NCI-H524 treated with DMSO at 0.1 percent for 48 hours (cell line): ENCODE measurements at regions not wholly inside any gene's neighbourhood (a gene's known extent, or its start where the extent isn't known, plus 50 kb on each side); places are given as distances from the start of the nearest gene placed in this dataset.
"Not testable (repeated sequence)": the region's sequence is repeated elsewhere in the genome, so short reads cannot be mapped to it uniquely, and the experiment has no call there.

Experiments used
- DNase-seq: peaks from one replicate; lab custom pipeline; 2025; lab: John Stamatoyannopoulos, UW

DNA sequence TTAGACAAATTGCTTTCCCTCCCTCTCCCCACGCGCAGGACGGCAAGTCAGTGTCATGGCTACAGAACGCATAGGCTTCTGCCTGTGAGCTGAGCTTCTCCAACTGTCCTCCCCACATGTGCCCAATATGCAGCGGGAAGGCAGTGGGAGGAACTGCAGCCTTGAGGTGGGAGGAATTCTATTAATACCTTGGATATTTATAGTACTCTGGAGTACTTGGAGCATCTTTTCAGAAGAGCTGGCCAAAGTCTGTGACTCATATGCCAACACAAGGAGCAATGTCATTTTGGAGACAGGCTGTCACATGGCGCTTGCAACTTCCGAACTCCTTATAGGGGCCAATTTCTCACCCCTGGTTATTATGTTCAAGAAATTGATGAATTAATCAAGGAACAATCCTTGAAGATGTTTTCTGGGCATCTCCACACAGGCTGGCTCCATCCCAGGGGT, 245.0 kb upstream of the SERP2 start:
- DNase-seq = no peak

- no peak for DNase-seq
Measured at GRCh38 chr13:44129418-44129817, 244.2 kb upstream of the SERP2 start.

GRCh38 chr13:44131069-44131614, 242.5 kb upstream of the SERP2 start:
- DNase-seq = no peak

DNA sequence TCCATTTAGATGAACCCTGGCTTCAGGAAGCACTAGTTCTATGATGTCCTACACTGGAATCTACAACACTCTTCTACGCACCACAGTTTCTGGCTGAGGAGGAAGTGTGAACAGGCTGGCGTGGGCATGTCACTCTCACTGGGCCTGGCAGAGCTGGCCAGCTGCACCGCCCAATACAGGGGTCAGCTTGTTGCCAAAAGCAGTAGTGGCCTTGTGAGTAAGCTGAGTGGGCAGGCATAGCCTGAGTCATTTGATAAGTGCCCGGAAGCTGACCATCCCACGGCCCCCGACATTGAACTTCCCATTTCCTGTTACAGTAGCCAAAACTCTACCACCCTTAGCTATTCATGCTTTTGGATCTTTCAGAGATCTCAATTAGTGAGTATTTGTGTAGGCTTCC, 240.9 kb upstream of the SERP2 start:
- no peak for DNase-seq

DNA sequence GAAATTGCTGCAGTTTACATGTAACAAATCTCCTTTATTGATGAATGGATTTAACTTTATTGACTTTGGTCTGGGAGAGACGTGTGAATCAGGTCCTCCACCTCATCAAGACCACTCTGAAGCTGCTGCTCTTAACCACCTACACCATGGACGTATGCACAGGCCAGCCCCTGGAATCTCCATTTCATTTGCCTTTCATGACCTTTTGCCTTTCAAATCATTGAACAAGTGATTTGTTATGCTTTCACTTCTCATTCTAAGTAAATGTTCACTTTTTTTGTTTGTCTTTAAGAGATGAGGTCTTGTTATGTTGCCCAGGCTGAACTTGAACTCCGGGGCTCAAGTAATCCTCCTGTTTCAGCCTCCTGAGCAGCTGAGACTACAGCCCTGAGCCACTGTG, 240.0 kb upstream of the SERP2 start:
- no peak for DNase-seq

DNA sequence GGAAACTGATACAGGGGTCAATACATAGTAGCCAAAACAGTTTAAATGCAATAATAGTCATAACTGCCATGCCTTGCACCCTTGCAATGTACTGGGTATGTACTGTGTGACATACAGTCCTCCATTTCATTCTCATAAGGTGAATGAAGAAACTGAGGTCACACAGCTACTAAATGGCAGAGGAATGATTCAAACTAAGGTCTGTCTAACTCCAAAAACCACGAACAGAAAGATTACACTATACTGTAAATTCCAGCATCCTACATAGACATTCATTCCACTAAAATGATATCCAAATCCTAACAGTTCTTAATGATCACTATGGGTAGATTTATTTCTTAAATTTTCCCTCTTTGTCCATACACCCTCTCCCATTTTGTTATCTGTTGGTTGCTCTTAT, 238.1 kb upstream of the SERP2 start:
- no peak for DNase-seq

DNA sequence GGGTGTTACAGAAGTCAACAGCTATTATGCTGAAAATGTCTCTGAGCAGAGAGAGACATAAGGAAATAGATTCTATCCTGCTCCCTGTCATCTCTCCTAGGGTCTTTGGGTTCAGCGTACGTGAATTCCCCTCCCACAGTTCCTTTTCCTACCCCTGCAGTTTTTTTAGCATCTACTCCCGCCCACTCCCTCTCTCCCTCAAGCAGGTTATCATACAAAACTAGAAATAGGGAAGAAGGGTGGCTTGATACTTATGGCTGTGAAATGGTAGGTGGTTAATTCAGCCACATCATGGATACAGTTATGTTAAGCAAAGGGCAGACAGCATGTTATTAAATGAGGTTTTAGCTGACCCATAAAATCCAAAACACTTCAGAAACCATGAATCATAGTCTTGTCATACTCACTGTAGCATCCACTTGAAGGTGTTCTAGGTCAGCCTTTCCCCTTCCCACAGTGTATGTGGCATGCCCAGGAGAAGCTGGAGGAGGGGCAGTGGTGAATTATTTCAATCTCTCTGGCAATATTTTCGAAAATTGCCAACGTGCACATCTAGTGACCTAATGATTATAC, 236.8 kb upstream of the SERP2 start:
- no peak for DNase-seq

DNA sequence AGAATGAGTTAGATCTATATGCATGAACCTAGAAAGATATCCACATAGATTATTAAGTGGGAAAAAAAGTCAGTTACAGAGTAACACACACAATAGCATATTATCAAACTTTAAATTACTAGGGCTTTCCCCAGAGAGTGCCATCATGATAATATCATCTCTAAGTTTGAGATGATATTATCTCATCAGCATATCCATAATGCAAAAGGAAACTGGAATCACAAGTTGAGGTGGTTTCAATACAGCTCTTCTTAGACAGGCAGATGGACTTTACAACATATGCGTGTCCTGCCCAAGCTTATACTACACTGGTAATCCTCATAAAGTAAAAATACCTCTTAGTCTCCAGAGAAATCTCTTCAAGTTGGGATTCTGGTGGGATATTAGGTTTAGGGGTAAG, 236.2 kb upstream of the SERP2 start:
- DNase-seq = no peak

- DNase-seq = no peak
Measured at GRCh38 chr13:44140146-44140545, 233.5 kb upstream of the SERP2 start.

GRCh38 chr13:44140888-44141724, 232.5 kb upstream of the SERP2 start:
- no peak for DNase-seq

GRCh38 chr13:44141725-44142539, 231.7 kb upstream of the SERP2 start:
- peak; percentile 24 for DNase-seq

DNA sequence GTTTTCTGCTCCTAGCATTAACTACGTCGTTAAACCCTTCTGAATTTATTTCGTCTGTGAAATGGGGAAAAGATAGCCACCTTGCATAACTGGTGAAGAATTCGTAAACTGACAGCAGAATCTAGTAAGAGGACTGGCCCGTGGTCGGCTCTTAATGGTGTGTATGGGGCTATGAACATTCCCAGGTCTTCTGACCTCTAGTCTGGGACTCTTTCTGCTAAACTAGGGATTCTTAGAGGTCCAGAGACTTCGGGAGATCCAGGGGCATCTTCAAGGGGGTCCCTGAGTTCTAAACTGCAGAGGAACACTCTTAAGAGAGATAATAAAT, 231.1 kb upstream of the SERP2 start:
- DNase-seq = no peak

- DNase-seq = no peak
Measured at GRCh38 chr13:44142941-44143665, 230.5 kb upstream of the SERP2 start.

DNA sequence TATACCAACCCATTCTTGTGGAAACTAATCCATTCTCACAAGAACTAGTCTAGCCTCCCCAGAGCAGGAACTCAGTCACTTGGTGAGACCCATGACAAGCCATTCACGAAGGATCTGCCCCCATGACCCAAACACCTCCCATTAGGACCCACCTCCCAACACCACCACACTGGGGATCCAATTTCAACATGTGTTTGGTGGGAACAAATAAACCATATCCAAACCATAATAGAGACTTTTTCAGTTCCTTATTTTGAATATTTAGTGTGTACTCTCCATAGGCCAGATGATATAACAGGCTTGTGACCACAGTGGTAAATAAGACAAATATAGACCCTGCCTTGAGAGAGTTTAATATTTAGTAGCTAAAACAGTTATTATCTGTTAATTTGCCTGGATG, 227.5 kb upstream of the SERP2 start:
- no peak for DNase-seq

DNA sequence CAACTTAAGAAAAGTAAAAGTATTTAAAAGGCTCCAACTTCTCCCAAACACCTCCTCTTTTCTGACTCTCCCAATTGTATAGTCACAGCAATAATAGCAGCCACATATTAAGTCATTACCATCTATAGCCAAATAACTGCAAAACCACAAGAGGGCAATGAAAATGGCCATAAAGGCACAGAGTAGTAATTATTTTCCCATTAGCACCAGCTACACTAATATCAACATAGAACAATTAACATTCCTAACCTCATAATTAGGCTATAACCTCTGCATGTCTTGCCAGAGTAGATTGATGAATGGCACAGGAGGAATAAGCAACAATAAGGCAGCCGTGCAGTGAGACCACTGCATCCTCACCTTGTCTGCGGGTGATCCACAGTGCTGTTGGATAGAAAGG, 226.4 kb upstream of the SERP2 start:
- no peak for DNase-seq

- DNase-seq = no peak
Measured at GRCh38 chr13:44147648-44148047, 226.0 kb upstream of the SERP2 start.

GRCh38 chr13:44148159-44148914, 225.3 kb upstream of the SERP2 start:
- no peak for DNase-seq

DNA sequence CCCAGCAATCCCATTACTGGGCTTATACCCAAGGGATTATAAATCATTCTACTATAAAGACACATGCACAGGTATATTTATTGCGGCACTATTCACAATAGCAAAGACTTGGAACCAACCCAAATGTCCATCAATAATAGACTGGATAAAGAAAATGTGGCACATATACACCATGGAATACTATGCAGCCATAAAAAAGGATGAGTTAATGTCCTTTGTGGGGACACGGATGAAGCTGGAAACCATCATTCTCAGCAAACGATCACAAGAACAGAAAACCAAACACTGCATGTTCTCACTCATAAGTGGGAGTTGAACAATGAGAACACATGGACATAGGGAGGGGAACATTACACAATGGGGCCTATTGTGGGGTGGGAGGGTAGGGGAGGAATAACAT, 224.4 kb upstream of the SERP2 start:
- not testable (repeated sequence) for DNase-seq

DNA sequence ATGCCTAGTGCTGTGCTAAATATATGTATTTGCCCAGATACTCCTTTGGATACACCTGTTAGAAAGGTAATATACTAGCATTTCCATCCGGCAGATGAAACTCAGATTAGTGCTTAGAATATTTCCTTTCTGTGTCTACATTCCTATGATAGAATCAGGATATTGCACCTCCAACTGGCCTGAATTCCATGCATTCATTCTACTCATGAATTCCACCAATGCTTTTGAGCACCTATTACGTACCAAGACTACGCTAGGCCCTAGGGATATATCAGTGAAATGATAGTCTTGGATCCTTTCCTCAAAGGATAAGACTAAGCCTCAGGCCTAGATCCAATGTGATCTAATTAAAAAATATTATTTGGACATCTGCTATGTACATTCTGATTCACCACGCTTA, 223.8 kb upstream of the SERP2 start:
- DNase-seq = no peak

DNA sequence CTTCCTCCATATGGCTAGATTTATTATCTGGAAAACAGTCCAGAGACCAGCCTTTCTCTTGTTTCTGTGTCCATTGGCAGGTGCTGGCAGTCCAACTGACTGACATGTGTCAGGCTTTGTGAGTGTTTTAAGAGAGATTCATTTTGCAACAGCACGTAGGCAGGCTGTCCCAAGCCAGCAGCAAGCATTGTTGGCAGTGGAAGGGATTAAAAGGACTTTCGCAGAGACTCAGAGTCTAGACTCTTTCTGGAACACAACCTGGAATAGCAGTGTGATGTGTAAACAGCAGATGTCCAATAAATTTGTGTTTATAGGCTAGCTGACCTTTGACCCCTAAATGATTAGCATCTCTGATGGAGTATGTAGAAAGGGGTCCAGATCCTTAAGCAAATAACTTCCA, 222.2 kb upstream of the SERP2 start:
- no peak for DNase-seq

GRCh38 chr13:44153496-44153895, 220.1 kb upstream of the SERP2 start:
- no peak for DNase-seq
